Smooth muscle cell (in vitro differentiated cells): ENCODE measurements at regions not wholly inside any gene's neighbourhood (a gene's known extent, or its start where the extent isn't known, plus 50 kb on each side); places are given as distances from the start of the nearest gene placed in this dataset.

Experiments
- DNase-seq: peaks from one replicate; lab custom pipeline; 2025; ENCODE audit not compliant: unreplicated experiment; lab: John Stamatoyannopoulos, UW
- H2AFZ ChIP-seq: fragments of 200-600 bp; sonication (generic); 2 replicates; pipeline ENCODE4 v1.6.0; 2016; ENCODE audit warnings: antibody characterized with exemption, low read depth, mild to moderate bottlenecking
- H3F3A ChIP-seq: fragments of 200-600 bp; sonication (generic); 2 replicates; pipeline ENCODE4 v1.6.0; 2017; ENCODE audit warnings: antibody characterized with exemption, low read depth
- H3K27ac ChIP-seq: fragments of 200-600 bp; sonication (generic); 2 replicates; pipeline ENCODE4 v1.5.1; 2016; ENCODE audit warnings: low read depth, mild to moderate bottlenecking
- H3K27me3 ChIP-seq: fragments of 200-600 bp; sonication (generic); 2 replicates; pipeline ENCODE4 v1.6.1; 2016; ENCODE audit warnings: low read depth, mild to moderate bottlenecking
- H3K36me3 ChIP-seq: fragments of 200-600 bp; sonication (generic); 2 replicates; pipeline ENCODE4 v1.5.1; 2016; ENCODE audit warnings: low read depth
- H3K4me1 ChIP-seq: fragments of 200-600 bp; sonication (generic); 2 replicates; pipeline ENCODE4 v1.5.1; 2016; ENCODE audit warnings: low read depth
- H3K4me2 ChIP-seq: fragments of 200-600 bp; sonication (generic); 2 replicates; pipeline ENCODE4 v1.6.0; 2016; ENCODE audit warnings: mild to moderate bottlenecking
- H3K4me3 ChIP-seq: fragments of 200-600 bp; sonication (generic); 2 replicates; pipeline ENCODE4 v1.5.1; 2016; ENCODE audit warnings: mild to moderate bottlenecking
- H3K79me2 ChIP-seq: fragments of 200-600 bp; sonication (generic); 2 replicates; pipeline ENCODE4 v1.6.0; 2016; ENCODE audit warnings: low read depth, mild to moderate bottlenecking
- H3K9ac ChIP-seq: fragments of 200-600 bp; sonication (generic); 2 replicates; pipeline ENCODE4 v1.6.0; 2016; ENCODE audit warnings: low read depth
- H3K9me3 ChIP-seq: fragments of 200-600 bp; sonication (generic); replicated peaks from 2 replicates; pipeline ENCODE4 v1.5.1; 2016; ENCODE audit warnings: low read depth
- H4K20me1 ChIP-seq: fragments of 200-600 bp; sonication (generic); 2 replicates; pipeline ENCODE4 v1.6.0; 2016; ENCODE audit warnings: low read depth
- CTCF ChIP-seq: fragments of 200-600 bp; sonication (generic); IDR thresholded peaks from 2 replicates; pipeline ENCODE4 v1.5.1; 2017; ENCODE audit warnings: borderline replicate concordance, mild to moderate bottlenecking, antibody characterized with exemption; ENCODE audit not compliant: insufficient read depth, poor library complexity, severe bottlenecking
- WGBS: methylation state at CpG from one replicate; pipeline ENCODE4 v1.1.7; 2016; ENCODE audit warnings: low lambda C conversion rate; 5-methylcytosine and 5-hydroxymethylcytosine counted together

GRCh38 chr2:9775999-9776712, 67.1 kb upstream of the TAF1B start:
- Histone ChIP-seq H3K36me3 (no peaks in the 10 kb centered on the region), H3K9ac (no peak overlapping the region), H3F3A (no peaks in the 10 kb centered on the region), H3K4me3 (no peak overlapping the region), H3K4me2 (no peak overlapping the region), H3K4me1 (no peaks in the 10 kb centered on the region), H4K20me1 (no peaks in the 10 kb centered on the region), H3K27ac (no peak overlapping the region), H2AFZ (no peak overlapping the region), H3K27me3 (no peaks in the 10 kb centered on the region), H3K9me3 (no peaks in the 10 kb centered on the region), H3K79me2 (no peaks in the 10 kb centered on the region)
- WGBS = 80% methylated on average over 8 of the region's 9 CpGs
- DNase-seq = no peak
- no peak for TF ChIP-seq CTCF

- Histone ChIP-seq H3K79me2 (no peaks in the 10 kb centered on the region), H3F3A (no peaks in the 10 kb centered on the region), H3K9ac (no peak overlapping the region), H3K36me3 (no peaks in the 10 kb centered on the region), H4K20me1 (no peaks in the 10 kb centered on the region), H3K9me3 (no peaks in the 10 kb centered on the region), H3K27ac (no peak overlapping the region), H3K27me3 (no peaks in the 10 kb centered on the region), H3K4me1 (no peaks in the 10 kb centered on the region), H2AFZ (no peak overlapping the region), H3K4me2 (no peak overlapping the region), H3K4me3 (no peak overlapping the region)
- TF ChIP-seq CTCF = no peak
- no peak for DNase-seq
- WGBS = 95% methylated on average over 6 of the region's 6 CpGs
Observed at GRCh38 chr2:9777081-9777480, 66.2 kb upstream of the TAF1B start.

- Histone ChIP-seq H3K4me2 (no peak overlapping the region), H3F3A (no peaks in the 10 kb centered on the region), H3K27me3 (no peaks in the 10 kb centered on the region), H3K9me3 (no peaks in the 10 kb centered on the region), H3K4me1 (no peaks in the 10 kb centered on the region), H2AFZ (no peak overlapping the region), H3K27ac (no peak overlapping the region), H3K9ac (no peak overlapping the region), H3K4me3 (no peak overlapping the region), H3K79me2 (no peaks in the 10 kb centered on the region), H4K20me1 (no peaks in the 10 kb centered on the region), H3K36me3 (no peaks in the 10 kb centered on the region)
- peak; percentile 29 for TF ChIP-seq CTCF
- DNase-seq = no peak
- WGBS = 80% methylated on average over 9 of the region's 9 CpGs
Observed at GRCh38 chr2:9778012-9778411, 65.3 kb upstream of the TAF1B start.

- H3K4me1 ChIP-seq = no peaks in the 10 kb centered on the region
- no peak overlapping the region for H3K27ac ChIP-seq
- H3F3A ChIP-seq = no peaks in the 10 kb centered on the region
- H3K4me3 ChIP-seq = no peak overlapping the region
- no peaks in the 10 kb centered on the region for H4K20me1 ChIP-seq
- H3K27me3 ChIP-seq = no peaks in the 10 kb centered on the region
- H3K36me3 ChIP-seq = no peaks in the 10 kb centered on the region
- no peak overlapping the region for H3K9ac ChIP-seq
- H3K4me2 ChIP-seq = no peak overlapping the region
- H3K9me3 ChIP-seq = no peaks in the 10 kb centered on the region
- TF ChIP-seq CTCF = no peak
- H2AFZ ChIP-seq = no peak overlapping the region
- no peak for DNase-seq
- WGBS = 86% methylated on average over 17 of the region's 17 CpGs
- no peaks in the 10 kb centered on the region for H3K79me2 ChIP-seq
Observed at GRCh38 chr2:9778471-9779316, 64.6 kb upstream of the TAF1B start.
